Activated CD4-positive, CD25-positive, alpha-beta regulatory T cell treated with anti-CD3 and anti-CD28 coated beads, Interleukin-2, amount 50 U/mL, for 24 hours (primary cell): ENCODE measurements at regions not wholly inside any gene's neighbourhood (a gene's known extent, or its start where the extent isn't known, plus 50 kb on each side); places are given as distances from the start of the nearest gene placed in this dataset.

Experiments used
- ATAC-seq, 2 donors: fragments of 150-1000 bp; cut with Tn5 transposase; one replicate each; pipeline ENCODE4 v1.10.0; 2021; ENCODE audit warnings: mild to moderate bottlenecking in 1 of 2, moderate library complexity in 1 of 2

- no peak for ATAC-seq
These were observed 178.8 kb downstream of the ACKR3 start for GRCh38 chr2:236748385-236748784.

GRCh38 chr2:236748801-236749200 is 179.2 kb downstream of the ACKR3 start:
- ATAC-seq: no peak

- no peak for ATAC-seq
These were observed 179.7 kb downstream of the ACKR3 start for GRCh38 chr2:236749346-236749745.

GRCh38 chr2:236752096-236752495 is 182.5 kb downstream of the ACKR3 start:
- no peak for ATAC-seq

GRCh38 chr2:236753606-236754270 is 184.1 kb downstream of the ACKR3 start:
- no peak for ATAC-seq

GRCh38 chr2:236754271-236754944 is 184.8 kb downstream of the ACKR3 start:
- no peak for ATAC-seq

GRCh38 chr2:236755278-236755840 is 185.7 kb downstream of the ACKR3 start:
- no peak for ATAC-seq

- no peak for ATAC-seq
These were observed 188.8 kb downstream of the ACKR3 start for GRCh38 chr2:236758406-236758805.

- no peak for ATAC-seq
These were observed 190.6 kb downstream of the ACKR3 start for GRCh38 chr2:236760246-236760645.

GRCh38 chr2:236761358-236761757 is 191.7 kb downstream of the ACKR3 start:
- ATAC-seq: no peak

GRCh38 chr2:236762628-236763027 is 193.0 kb downstream of the ACKR3 start:
- ATAC-seq: no peak

- no peak for ATAC-seq
These were observed 194.2 kb downstream of the ACKR3 start for GRCh38 chr2:236763857-236764256.

GRCh38 chr2:236764716-236765115 is 195.1 kb downstream of the ACKR3 start:
- no peak for ATAC-seq

GRCh38 chr2:236765478-236765877 is 195.9 kb downstream of the ACKR3 start:
- ATAC-seq: no peak

GRCh38 chr2:236766850-236767249 is 197.2 kb downstream of the ACKR3 start:
- ATAC-seq: no peak

- no peak for ATAC-seq
These were observed 198.3 kb downstream of the ACKR3 start for GRCh38 chr2:236767941-236768340.

GRCh38 chr2:236768393-236769140 is 198.9 kb downstream of the ACKR3 start:
- no peak for ATAC-seq

- no peak for ATAC-seq
These were observed 200.5 kb downstream of the ACKR3 start for GRCh38 chr2:236769981-236770671.

- ATAC-seq: no peak
These were observed 202.7 kb downstream of the ACKR3 start for GRCh38 chr2:236772220-236772837.

- ATAC-seq: no peak
These were observed 203.6 kb downstream of the ACKR3 start for GRCh38 chr2:236773206-236773605.

- ATAC-seq: no peak
These were observed 204.5 kb downstream of the ACKR3 start for GRCh38 chr2:236774171-236774570.

GRCh38 chr2:236775511-236775910 is 205.9 kb downstream of the ACKR3 start:
- no peak for ATAC-seq
